IMR-90 (cell line): ENCODE measurements at regions not wholly inside any gene's neighbourhood (a gene's known extent, or its start where the extent isn't known, plus 50 kb on each side); places are given as distances from the start of the nearest gene placed in this dataset.

Experiments
- ATAC-seq: fragments of 200-7000 bp; cut with Tn5 transposase; 2 replicates; pipeline ENCODE4 v1.9.1; 2020; ENCODE audit warnings: low read depth, mild to moderate bottlenecking, moderate library complexity
- BruUV-seq: library from RNA; stranded (reverse); fragments of 400-500 nt; replicated peaks from 2 replicates; lab custom pipeline; 2021; lab: Mats Ljungman, UMichigan
- CTCF ChIA-PET: fragments of 300-600 bp; formaldehyde crosslinking; extraction: SDS; loops from one replicate; lab custom pipeline; 2021; ENCODE audit warnings: antibody characterized with exemption; lab: Yijun Ruan, JAX
- POLR2A ChIA-PET: fragments of 300-600 bp; sonication (Branson Sonifier 250); formaldehyde crosslinking; loops from one replicate; lab custom pipeline; 2022; ENCODE audit warnings: antibody characterized with exemption; ENCODE audit not compliant: unreplicated experiment; lab: Charles Lee
- DNase-seq: peaks from one replicate; pipeline ENCODE4 v3.0.0; 2013
- H2AFZ ChIP-seq: replicated peaks from 2 replicates; pipeline ENCODE3; 2013; ENCODE audit warnings: low read length, mild to moderate bottlenecking; ENCODE audit not compliant: poor library complexity
- H2AK5ac ChIP-seq: 2 replicates; pipeline ENCODE4 v1.6.1; 2013; ENCODE audit warnings: low read depth, low read length, inconsistent platforms
- H2AK9ac ChIP-seq: replicated peaks from 2 replicates; pipeline ENCODE3; 2013; ENCODE audit warnings: mild to moderate bottlenecking, low read depth, low read length, moderate library complexity; ENCODE audit not compliant: poor library complexity
- H2BK120ac ChIP-seq: 2 replicates; pipeline ENCODE4 v1.6.1; 2013; ENCODE audit warnings: low read depth, low read length, inconsistent platforms
- H2BK15ac ChIP-seq: 3 replicates; pipeline ENCODE4 v1.6.1; 2013; ENCODE audit warnings: low read depth, low read length, inconsistent platforms
- H2BK20ac ChIP-seq: 2 replicates; pipeline ENCODE4 v1.6.1; 2013; ENCODE audit warnings: low read depth, mild to moderate bottlenecking, inconsistent platforms, low read length, moderate library complexity
- H2BK5ac ChIP-seq: 2 replicates; pipeline ENCODE4 v1.6.1; 2013; ENCODE audit warnings: mild to moderate bottlenecking, low read depth, low read length, inconsistent platforms; ENCODE audit not compliant: poor library complexity, severe bottlenecking
- H3K14ac ChIP-seq: replicated peaks from 2 replicates; pipeline ENCODE4 v1.6.1; 2013; ENCODE audit warnings: low read depth, low read length, inconsistent platforms
- H3K18ac ChIP-seq: 2 replicates; pipeline ENCODE4 v1.6.1; 2013; ENCODE audit warnings: low read depth, low read length, control low read depth
- H3K23ac ChIP-seq: 2 replicates; pipeline ENCODE4 v1.6.1; 2013; ENCODE audit warnings: low read depth, low read length, inconsistent platforms
- H3K27ac ChIP-seq: 2 replicates; pipeline ENCODE4 v1.5.1; 2013; ENCODE audit warnings: mild to moderate bottlenecking, control low read depth, low read length; ENCODE audit not compliant: insufficient read depth
- H3K27me3 ChIP-seq: 2 replicates; pipeline ENCODE4 v1.6.1; 2013; ENCODE audit warnings: low read length; ENCODE audit not compliant: control insufficient read depth, insufficient read depth
- H3K36me3 ChIP-seq: 2 replicates; pipeline ENCODE4 v1.6.1; 2013; ENCODE audit warnings: low read length, mixed read lengths; ENCODE audit not compliant: control insufficient read depth, insufficient read depth
- H3K4ac ChIP-seq: 2 replicates; pipeline ENCODE4 v1.6.1; 2013; ENCODE audit warnings: low read depth, low read length, inconsistent platforms
- H3K4me1 ChIP-seq: 2 replicates; pipeline ENCODE4 v1.6.1; 2013; ENCODE audit warnings: low read length, mixed read lengths; ENCODE audit not compliant: control insufficient read depth, insufficient read depth
- H3K4me2 ChIP-seq: 2 replicates; pipeline ENCODE4 v1.6.1; 2013; ENCODE audit warnings: low read depth, mild to moderate bottlenecking, control low read depth, low read length, moderate library complexity
- H3K4me3 ChIP-seq: 2 replicates; pipeline ENCODE4 v1.5.1; 2013; ENCODE audit warnings: low read depth, mild to moderate bottlenecking, control low read depth, low read length, moderate library complexity; ENCODE audit not compliant: insufficient read depth
- H3K56ac ChIP-seq: 2 replicates; pipeline ENCODE4 v1.6.1; 2013; ENCODE audit warnings: low read length, inconsistent platforms; ENCODE audit not compliant: insufficient read depth; ENCODE audit errors: extremely low read depth
- H3K79me1 ChIP-seq, 2 experiments: 2 replicates each; pipeline ENCODE4 v1.6.1; 2013; ENCODE audit warnings: low read length in 2 of 2, inconsistent platforms in 1 of 2, low read depth in 1 of 2
- H3K9ac ChIP-seq: 2 replicates; pipeline ENCODE4 v1.6.1; 2013; ENCODE audit warnings: low read depth, low read length, control low read depth
- H3K9me1 ChIP-seq: 2 replicates; pipeline ENCODE4 v1.6.1; 2013; ENCODE audit warnings: low read length, inconsistent platforms; ENCODE audit not compliant: insufficient read depth
- H3K9me3 ChIP-seq: 2 replicates; pipeline ENCODE4 v1.6.1; 2013; ENCODE audit warnings: low read length; ENCODE audit not compliant: control insufficient read depth, insufficient read depth
- H4K20me1 ChIP-seq: 2 replicates; pipeline ENCODE4 v1.6.1; 2013; ENCODE audit warnings: low read length, inconsistent platforms; ENCODE audit not compliant: insufficient read depth
- H4K5ac ChIP-seq: 2 replicates; pipeline ENCODE4 v1.6.1; 2013; ENCODE audit warnings: mild to moderate bottlenecking, low read depth, low read length, control low read depth
- H4K8ac ChIP-seq, 2 experiments: 2 replicates each; pipeline ENCODE4 v1.6.1; 2013; ENCODE audit warnings: low read depth in 2 of 2, low read length in 2 of 2, control low read depth in 1 of 2, inconsistent platforms in 1 of 2
- H4K91ac ChIP-seq: 2 replicates; pipeline ENCODE4 v1.6.1; 2013; ENCODE audit warnings: low read depth, low read length, inconsistent platforms; ENCODE audit not compliant: insufficient read depth
- BHLHE40 ChIP-seq: fragments of 150-350 bp; IDR thresholded peaks from 2 replicates; pipeline ENCODE4 v1.6.1; 2016; ENCODE audit warnings: mild to moderate bottlenecking, low read depth, low read length
- CHD1 ChIP-seq: IDR thresholded peaks from 2 replicates; pipeline ENCODE4 v1.6.1; 2012; ENCODE audit warnings: low read depth, low read length, improper control_type of control experiment
- CTCF ChIP-seq: conservative IDR thresholded peaks from 2 replicates; pipeline ENCODE4 v1.5.1; 2012; ENCODE audit warnings: mild to moderate bottlenecking, low read depth, low read length, improper control_type of control experiment
- MAZ ChIP-seq: IDR thresholded peaks from 2 replicates; pipeline ENCODE4 v1.6.1; 2012; ENCODE audit warnings: low read depth, mild to moderate bottlenecking, low read length, improper control_type of control experiment, moderate library complexity, borderline replicate concordance
- MXI1 ChIP-seq: IDR thresholded peaks from 2 replicates; pipeline ENCODE4 v1.6.1; 2012; ENCODE audit warnings: low read depth, mild to moderate bottlenecking, low read length, moderate library complexity, borderline replicate concordance
- NFE2L2 ChIP-seq: fragments of 150-350 bp; IDR thresholded peaks from 2 replicates; pipeline ENCODE4 v1.6.1; 2016; ENCODE audit warnings: low read depth, mild to moderate bottlenecking, low read length
- POLR2A ChIP-seq: IDR thresholded peaks from 2 replicates; pipeline ENCODE4 v1.6.1; 2012; ENCODE audit warnings: mild to moderate bottlenecking, low read depth, low read length
- RAD21 ChIP-seq: IDR thresholded peaks from 2 replicates; pipeline ENCODE4 v1.6.1; 2012; ENCODE audit warnings: low read length, improper control_type of control experiment
- RFX5 ChIP-seq: IDR thresholded peaks from 2 replicates; pipeline ENCODE4 v1.8.0; 2012; ENCODE audit warnings: low read depth, mild to moderate bottlenecking, low read length, moderate library complexity
- SMC3 ChIP-seq: fragments of 150-350 bp; IDR thresholded peaks from 2 replicates; pipeline ENCODE4 v1.6.1; 2016; ENCODE audit warnings: low read depth, mild to moderate bottlenecking, antibody characterized with exemption, low read length, moderate library complexity
- USF2 ChIP-seq: fragments of 150-350 bp; IDR thresholded peaks from 2 replicates; pipeline ENCODE4 v1.6.1; 2017; ENCODE audit warnings: mild to moderate bottlenecking, antibody characterized with exemption, low read length, low read depth
- WGBS, 2 experiments: methylation state at CpG; one replicate each; pipeline versions ENCODE4 v1.1.5 to v1.1.7; 2013; ENCODE audit warnings: missing lambda C conversion rate in 2 of 2; ENCODE audit not compliant: insufficient read length in 1 of 2; ENCODE audit errors: extremely low coverage in 2 of 2; 5-methylcytosine and 5-hydroxymethylcytosine counted together
- dilution Hi-C: fragments of 300-500 bp; cut with HindIII; formaldehyde crosslinking; loops from one replicate; pipeline ENCODE4 v1.14.3; 2018; ENCODE audit warnings: low sequenced_read_pairs; ENCODE audit not compliant: unreplicated experiment
- in situ Hi-C: fragments of 300-500 bp; cut with MboI; formaldehyde crosslinking; loops from 3 replicates; pipeline ENCODE4 v1.14.3; 2019; ENCODE audit warnings: low sequenced_read_pairs, inconsistent platforms, mixed read lengths
- intact Hi-C: fragments of 100-400 bp; cut with micrococcal nuclease; formaldehyde crosslinking; loops from 2 replicates; pipeline ENCODE4 v1.10.0; 2022

GRCh38 chr12:111038077-111038476 is 117.7 kb upstream of the MYL2 start:
- DNase-seq: no peak
- dilution Hi-C loops: no loop called here
- no peaks in the 10 kb centered on the region for H3K9me1 ChIP-seq

More at GRCh38 chr12:111038077-111038476, 117.7 kb upstream of the MYL2 start:
- in situ Hi-C loops (no loop called here), intact Hi-C loops (no loop called here)
- Histone ChIP-seq H3K36me3 (no peaks in the 10 kb centered on the region), H3K9me3 (no peaks in the 10 kb centered on the region), H4K5ac (no peak overlapping the region), H4K8ac (no peak overlapping the region), H2BK5ac (no peak overlapping the region), H2BK120ac (no peak overlapping the region), H3K9ac (no peak overlapping the region), H2AK9ac (no peak overlapping the region), H2BK20ac (no peak overlapping the region), H3K4me1 (no peaks in the 10 kb centered on the region), H3K18ac (no peak overlapping the region), H4K91ac (no peak overlapping the region), H3K4me2 (no peak overlapping the region), H3K4me3 (no peak overlapping the region), H3K27me3 (peaks cover 33% of the 10 kb centered on the region), H2BK15ac (no peak overlapping the region), H3K4ac (no peak overlapping the region), H2AK5ac (no peak overlapping the region), H2AFZ (no peak overlapping the region), H3K14ac (no peak overlapping the region), H4K20me1 (no peaks in the 10 kb centered on the region), H3K56ac (no peak overlapping the region), H3K27ac (no peak overlapping the region), H3K79me1 (no peaks in the 10 kb centered on the region), H3K23ac (no peak overlapping the region)
- WGBS, 2 experiments: 40% methylated on average over 1 of the region's 6 CpGs; no CpG with 5 or more reads in 1 of the 2 experiments
- BruUV-seq: no TSS peak
- TF ChIP-seq POLR2A: no peak
- TF ChIP-seq NFE2L2: no peak
- no peak for TF ChIP-seq RFX5
- no peak for TF ChIP-seq CHD1
- TF ChIP-seq USF2: no peak
- no peak for TF ChIP-seq MXI1
- TF ChIP-seq SMC3: no peak
- TF ChIP-seq RAD21: no peak
- no peak for TF ChIP-seq BHLHE40
- TF ChIP-seq MAZ: no peak
- TF ChIP-seq CTCF: no peak
- POLR2A ChIA-PET: no interaction called here
- no peak for ATAC-seq
- CTCF ChIA-PET: no interaction called here
